Peyer's patch (tissue), 4 donors: ENCODE measurements at regions not wholly inside any gene's neighbourhood (a gene's known extent, or its start where the extent isn't known, plus 50 kb on each side); places are given as distances from the start of the nearest gene placed in this dataset.

ENCODE experiments used
- DNase-seq, 3 donors: peaks; one replicate each; pipeline ENCODE4 v3.0.0-alpha.2; 2017 to 2019
- H3K27ac ChIP-seq, 4 donors: fragments of 200-600 bp; sonication (generic); one replicate each; pipeline ENCODE4 v1.5.1; 2016 to 2019
- H3K27me3 ChIP-seq, 2 donors: fragments of 200-600 bp; sonication (generic); one replicate each; pipeline ENCODE4 v1.5.1; 2019
- H3K36me3 ChIP-seq, 3 donors: fragments of 200-600 bp; sonication (generic); one replicate each; pipeline ENCODE4 v1.5.1; 2016 to 2019
- H3K4me1 ChIP-seq, 4 donors: fragments of 200-600 bp; sonication (generic); one replicate each; pipeline ENCODE4 v1.5.1; 2016 to 2019
- H3K4me3 ChIP-seq, 4 donors: fragments of 200-600 bp; sonication (generic); 1 replicate in 3 of 4; 2 replicates in 1 of 4; pipeline ENCODE4 v1.5.1; 2016 to 2019; ENCODE audit warnings: mild to moderate bottlenecking in 1 of 4
- H3K9me3 ChIP-seq, 4 donors: fragments of 200-600 bp; sonication (generic); one replicate each; pipeline ENCODE4 v1.5.1; 2016 to 2019; ENCODE audit warnings: mild to moderate bottlenecking in 1 of 4
- POLR2A ChIP-seq, 2 donors: fragments of 450-650 bp; IDR thresholded peaks; one replicate each; pipeline ENCODE4 v1.5.1; 2017; ENCODE audit warnings: antibody characterized with exemption in 2 of 2, mild to moderate bottlenecking in 2 of 2, moderate library complexity in 2 of 2
- TF ChIP-seq, protein P1 (sequence below), 6 experiments: fragments of 450-650 bp in 4 of 6; fragments of 200-600 bp in 2 of 6; sonication (generic) in 1 of 6; IDR thresholded peaks; one replicate each; pipeline ENCODE4 v1.5.1; 2017 to 2019; ENCODE audit warnings: antibody characterized with exemption in 6 of 6, mild to moderate bottlenecking in 3 of 6, moderate library complexity in 1 of 6

DNA sequence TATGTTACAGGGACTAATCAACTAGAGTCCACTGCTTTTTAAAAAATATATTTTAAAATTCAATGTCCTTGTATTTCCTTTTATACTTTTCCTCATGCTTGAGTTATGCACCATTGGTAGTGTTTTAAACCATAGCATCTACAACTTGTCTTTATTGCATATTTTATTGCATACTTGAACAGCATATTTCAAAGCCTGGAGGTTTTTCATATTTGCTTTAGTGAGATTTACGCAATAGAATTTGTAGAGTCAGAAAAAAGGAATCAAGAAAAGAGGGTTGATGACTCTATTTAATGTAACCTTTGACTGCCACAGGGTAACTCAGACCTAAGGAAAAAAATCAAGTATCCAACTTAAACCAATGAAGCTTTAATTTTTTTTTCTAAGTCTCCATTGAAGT, 1165.7 kb upstream of the IGFBP7 start:
- Histone ChIP-seq H3K27me3 (no peaks in the 10 kb centered on the region), H3K4me1 (no peaks in the 10 kb centered on the region), H3K36me3 (no peaks in the 10 kb centered on the region), H3K4me3 (no peak overlapping the region), H3K27ac (no peak overlapping the region), H3K9me3 (no peaks in the 10 kb centered on the region)
- TF ChIP-seq, protein P1, sequence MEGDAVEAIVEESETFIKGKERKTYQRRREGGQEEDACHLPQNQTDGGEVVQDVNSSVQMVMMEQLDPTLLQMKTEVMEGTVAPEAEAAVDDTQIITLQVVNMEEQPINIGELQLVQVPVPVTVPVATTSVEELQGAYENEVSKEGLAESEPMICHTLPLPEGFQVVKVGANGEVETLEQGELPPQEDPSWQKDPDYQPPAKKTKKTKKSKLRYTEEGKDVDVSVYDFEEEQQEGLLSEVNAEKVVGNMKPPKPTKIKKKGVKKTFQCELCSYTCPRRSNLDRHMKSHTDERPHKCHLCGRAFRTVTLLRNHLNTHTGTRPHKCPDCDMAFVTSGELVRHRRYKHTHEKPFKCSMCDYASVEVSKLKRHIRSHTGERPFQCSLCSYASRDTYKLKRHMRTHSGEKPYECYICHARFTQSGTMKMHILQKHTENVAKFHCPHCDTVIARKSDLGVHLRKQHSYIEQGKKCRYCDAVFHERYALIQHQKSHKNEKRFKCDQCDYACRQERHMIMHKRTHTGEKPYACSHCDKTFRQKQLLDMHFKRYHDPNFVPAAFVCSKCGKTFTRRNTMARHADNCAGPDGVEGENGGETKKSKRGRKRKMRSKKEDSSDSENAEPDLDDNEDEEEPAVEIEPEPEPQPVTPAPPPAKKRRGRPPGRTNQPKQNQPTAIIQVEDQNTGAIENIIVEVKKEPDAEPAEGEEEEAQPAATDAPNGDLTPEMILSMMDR (IDR thresholded peaks at IDR 0.05): no peak
- no peak for TF ChIP-seq POLR2A (IDR thresholded peaks at IDR 0.05)
- no peak for DNase-seq

DNA sequence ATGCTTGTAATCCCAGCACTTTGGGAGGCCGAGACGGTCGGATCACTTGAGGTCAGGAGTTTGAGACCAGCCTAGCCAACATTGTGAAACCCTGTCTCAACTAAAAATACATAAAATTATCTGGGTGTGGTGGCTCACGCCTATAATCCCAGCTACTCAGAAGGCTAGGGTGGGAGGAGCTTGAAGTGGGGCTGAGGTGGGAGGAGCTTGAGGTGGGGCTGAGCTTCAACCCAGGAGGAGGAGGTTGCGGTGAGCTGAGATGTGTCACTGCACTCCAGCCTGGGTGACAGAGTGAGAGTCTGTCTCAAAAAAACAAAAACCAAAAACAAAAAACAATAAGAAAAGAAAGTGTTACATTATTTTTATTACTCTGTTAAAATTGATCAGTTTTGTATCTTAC, 1164.4 kb upstream of the IGFBP7 start:
- Histone ChIP-seq H3K4me1 (no peaks in the 10 kb centered on the region), H3K4me3 (no peak overlapping the region), H3K27ac (no peak overlapping the region), H3K36me3 (no peaks in the 10 kb centered on the region), H3K27me3 (no peaks in the 10 kb centered on the region), H3K9me3 (no peaks in the 10 kb centered on the region)
- TF ChIP-seq POLR2A (IDR thresholded peaks at IDR 0.05): no peak
- TF ChIP-seq, protein P1 (IDR thresholded peaks at IDR 0.05): no peak
- DNase-seq: no peak

DNA sequence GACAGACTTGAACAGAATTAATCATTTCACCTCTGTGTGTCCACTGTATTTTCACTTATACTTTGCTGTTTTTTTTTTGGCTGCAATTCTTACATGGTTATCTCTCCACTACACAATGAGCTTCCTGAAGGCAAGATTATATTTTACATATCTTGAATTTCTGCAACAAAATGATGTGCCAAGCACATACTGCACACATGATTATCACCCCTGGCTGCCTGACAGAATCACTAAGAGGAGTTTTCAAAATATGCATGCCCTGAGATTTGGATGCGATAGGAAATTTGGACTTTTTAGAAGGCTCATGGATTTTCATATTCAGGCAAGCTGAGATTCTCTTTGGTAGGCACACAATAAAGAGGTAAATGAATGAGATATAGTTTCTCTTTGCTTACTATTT, 1162.1 kb upstream of the IGFBP7 start:
- TF ChIP-seq POLR2A (IDR thresholded peaks at IDR 0.05): no peak
- TF ChIP-seq, protein P1 (IDR thresholded peaks at IDR 0.05): no peak
- Histone ChIP-seq H3K9me3 (no peaks in the 10 kb centered on the region), H3K4me3 (no peak overlapping the region), H3K27ac (no peak overlapping the region), H3K36me3 (no peaks in the 10 kb centered on the region), H3K4me1 (no peaks in the 10 kb centered on the region), H3K27me3 (no peaks in the 10 kb centered on the region)
- no peak for DNase-seq

DNA sequence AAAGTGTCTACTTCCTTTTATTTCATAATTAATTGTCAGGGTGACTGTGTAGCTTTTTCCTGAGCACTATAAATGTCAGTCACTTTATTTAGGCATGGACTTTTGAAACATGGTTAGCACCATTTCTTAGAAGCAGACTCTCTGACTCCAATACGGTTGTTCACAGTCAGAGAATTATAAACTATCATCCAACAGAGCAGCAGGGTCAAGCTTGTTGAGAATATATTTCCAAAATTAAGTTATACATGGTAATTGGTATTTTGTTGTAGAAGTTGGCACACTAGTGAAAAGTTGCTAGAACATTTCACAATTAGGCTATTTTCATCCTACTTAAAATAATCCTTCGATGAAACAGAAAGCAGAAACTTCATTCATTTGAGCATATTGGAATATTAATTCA, 1155.5 kb upstream of the IGFBP7 start:
- Histone ChIP-seq H3K4me1 (no peaks in the 10 kb centered on the region), H3K27ac (no peak overlapping the region), H3K36me3 (no peaks in the 10 kb centered on the region), H3K4me3 (no peak overlapping the region), H3K27me3 (no peaks in the 10 kb centered on the region), H3K9me3 (no peaks in the 10 kb centered on the region)
- no peak for TF ChIP-seq POLR2A (IDR thresholded peaks at IDR 0.05)
- TF ChIP-seq, protein P1 (IDR thresholded peaks at IDR 0.05): no peak
- no peak for DNase-seq

DNA sequence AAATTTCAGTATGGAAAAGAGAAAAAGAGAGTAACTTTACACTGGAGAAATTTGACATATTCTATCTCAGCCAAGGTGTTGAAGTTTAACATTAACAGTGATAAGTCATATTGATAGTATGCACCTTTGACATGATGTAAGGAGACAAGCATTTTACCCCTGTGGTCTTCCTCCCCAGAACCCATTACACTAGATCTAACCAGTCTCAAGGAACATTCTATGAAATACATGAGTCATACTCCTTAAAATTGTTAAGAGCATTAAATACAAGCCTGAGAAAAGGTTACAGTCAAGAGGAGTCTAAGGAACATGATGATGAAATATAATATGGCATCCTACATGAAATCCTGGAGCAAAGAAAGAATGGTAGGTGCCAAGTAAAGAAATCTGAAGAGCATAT, 1151.3 kb upstream of the IGFBP7 start:
- H3K9me3 ChIP-seq: no peaks in the 10 kb centered on the region
- no peaks in the 10 kb centered on the region for H3K4me1 ChIP-seq
- no peak overlapping the region for H3K27ac ChIP-seq
- no peak for TF ChIP-seq POLR2A (IDR thresholded peaks at IDR 0.05)
- TF ChIP-seq, protein P1 (IDR thresholded peaks at IDR 0.05): no peak
- DNase-seq: no peak
- H3K27me3 ChIP-seq: no peaks in the 10 kb centered on the region
- no peaks in the 10 kb centered on the region for H3K36me3 ChIP-seq
- no peak overlapping the region for H3K4me3 ChIP-seq

DNA sequence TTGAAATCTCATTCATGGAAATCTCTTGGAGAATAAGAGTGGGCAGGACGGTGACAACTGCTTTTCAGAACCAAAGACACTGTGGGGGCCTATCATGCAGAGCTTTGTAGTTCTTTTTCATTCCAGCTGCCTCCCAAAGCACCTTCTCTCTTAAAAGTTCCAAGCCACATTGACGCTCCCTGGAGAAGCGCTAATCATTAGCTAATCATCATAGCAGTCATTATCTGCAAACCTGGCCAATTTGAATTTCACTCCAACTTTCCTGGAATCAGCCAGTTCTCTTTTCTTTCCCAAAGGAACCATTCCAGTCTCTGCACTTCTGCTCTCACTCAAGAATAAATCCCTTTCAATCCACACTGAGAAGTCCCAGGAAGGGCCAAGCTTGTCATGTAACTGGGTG, 1144.1 kb upstream of the IGFBP7 start:
- Histone ChIP-seq H3K27ac (no peak overlapping the region), H3K9me3 (no peaks in the 10 kb centered on the region), H3K27me3 (no peaks in the 10 kb centered on the region), H3K36me3 (no peaks in the 10 kb centered on the region), H3K4me1 (no peaks in the 10 kb centered on the region), H3K4me3 (no peak overlapping the region)
- TF ChIP-seq, protein P1 (IDR thresholded peaks at IDR 0.05): no peak
- TF ChIP-seq POLR2A (IDR thresholded peaks at IDR 0.05): no peak
- no peak for DNase-seq
